Activated naive CD8-positive, alpha-beta T cell treated with anti-CD3 and anti-CD28 coated beads, Interleukin-2, amount 50 U/mL, for 24 hours (primary cell): ENCODE measurements at regions not wholly inside any gene's neighbourhood (a gene's known extent, or its start where the extent isn't known, plus 50 kb on each side); places are given as distances from the start of the nearest gene placed in this dataset.

Experiments
- ATAC-seq: fragments of 150-1000 bp; cut with Tn5 transposase; one replicate; pipeline ENCODE4 v1.10.0; 2021
- DNase-seq: peaks from one replicate; pipeline ENCODE4 v3.0.0; 2021
- H3K27ac Mint-ChIP-seq: one replicate; pipeline ENCODE4 v1.8.0; 2021; ENCODE audit warnings: mild to moderate bottlenecking, mixed read lengths
- H3K27me3 Mint-ChIP-seq: one replicate; pipeline ENCODE4 v1.8.0; 2021; ENCODE audit warnings: mixed read lengths
- H3K36me3 Mint-ChIP-seq: one replicate; pipeline ENCODE4 v1.8.0; 2021; ENCODE audit warnings: low read depth, mixed read lengths
- H3K4me1 Mint-ChIP-seq: one replicate; pipeline ENCODE4 v1.8.0; 2021; ENCODE audit warnings: mixed read lengths
- H3K4me3 Mint-ChIP-seq: one replicate; pipeline ENCODE4 v1.8.0; 2021; ENCODE audit warnings: mild to moderate bottlenecking, moderate library complexity, mixed read lengths
- H3K9me3 Mint-ChIP-seq: one replicate; pipeline ENCODE4 v1.8.0; 2021; ENCODE audit warnings: mixed read lengths

- DNase-seq (no peak), ATAC-seq (no peak)
- Mint-ChIP-seq H3K4me3 (no peak overlapping the region), H3K27me3 (peaks cover 2% of the 10 kb centered on the region), H3K27ac (no peak overlapping the region), H3K9me3 (no peaks in the 10 kb centered on the region), H3K4me1 (no peaks in the 10 kb centered on the region), H3K36me3 (no peaks in the 10 kb centered on the region)
Observed at GRCh38 chr10:43749940-43750552, 101.4 kb upstream of the ZNF32 start.

- ATAC-seq = no peak
- Mint-ChIP-seq H3K36me3 (no peaks in the 10 kb centered on the region), H3K4me1 (no peaks in the 10 kb centered on the region), H3K9me3 (no peaks in the 10 kb centered on the region), H3K27ac (no peak overlapping the region), H3K27me3 (peaks cover 2% of the 10 kb centered on the region), H3K4me3 (no peak overlapping the region)
- no peak for DNase-seq
Observed at GRCh38 chr10:43749145-43749576, 100.5 kb upstream of the ZNF32 start.

GRCh38 chr10:43748560-43748959 is 99.9 kb upstream of the ZNF32 start:
- DNase-seq = no peak
- no peaks in the 10 kb centered on the region for H3K36me3 Mint-ChIP-seq
- H3K4me3 Mint-ChIP-seq = no peak overlapping the region
- no peaks in the 10 kb centered on the region for H3K9me3 Mint-ChIP-seq
- ATAC-seq = no peak
- H3K27ac Mint-ChIP-seq = no peak overlapping the region
- H3K27me3 Mint-ChIP-seq = peaks cover 2% of the 10 kb centered on the region
- no peaks in the 10 kb centered on the region for H3K4me1 Mint-ChIP-seq

- ATAC-seq = no peak
- no peak overlapping the region for H3K4me3 Mint-ChIP-seq
- H3K27me3 Mint-ChIP-seq = peaks cover 2% of the 10 kb centered on the region
- H3K9me3 Mint-ChIP-seq = no peaks in the 10 kb centered on the region
- DNase-seq = no peak
- H3K4me1 Mint-ChIP-seq = no peaks in the 10 kb centered on the region
- no peak overlapping the region for H3K27ac Mint-ChIP-seq
- H3K36me3 Mint-ChIP-seq = no peaks in the 10 kb centered on the region
Observed at GRCh38 chr10:43746906-43747305, 98.2 kb upstream of the ZNF32 start.

- no peaks in the 10 kb centered on the region for H3K36me3 Mint-ChIP-seq
- H3K4me1 Mint-ChIP-seq = peaks cover 6% of the 10 kb centered on the region
- no peak for DNase-seq
- no peak overlapping the region for H3K27ac Mint-ChIP-seq
- H3K4me3 Mint-ChIP-seq = no peak overlapping the region
- no peak for ATAC-seq
- H3K27me3 Mint-ChIP-seq = peaks cover 3% of the 10 kb centered on the region
- no peaks in the 10 kb centered on the region for H3K9me3 Mint-ChIP-seq
Observed at GRCh38 chr10:43739161-43739560, 90.5 kb upstream of the ZNF32 start.

- H3K36me3 Mint-ChIP-seq = no peaks in the 10 kb centered on the region
- peaks cover 7% of the 10 kb centered on the region for H3K4me1 Mint-ChIP-seq
- ATAC-seq (no peak), DNase-seq (no peak)
- no peak overlapping the region for H3K27ac Mint-ChIP-seq
- no peak overlapping the region for H3K4me3 Mint-ChIP-seq
- H3K9me3 Mint-ChIP-seq = no peaks in the 10 kb centered on the region
- H3K27me3 Mint-ChIP-seq = peaks cover 5% of the 10 kb centered on the region
Observed at GRCh38 chr10:43737003-43737402, 88.3 kb upstream of the ZNF32 start.

GRCh38 chr10:43735907-43736306 is 87.2 kb upstream of the ZNF32 start:
- Mint-ChIP-seq H3K36me3 (no peaks in the 10 kb centered on the region), H3K27ac (no peak overlapping the region), H3K27me3 (peaks cover 10% of the 10 kb centered on the region), H3K9me3 (peaks cover 7% of the 10 kb centered on the region), H3K4me3 (no peak overlapping the region), H3K4me1 (peaks cover 7% of the 10 kb centered on the region)
- ATAC-seq (no peak), DNase-seq (no peak)

GRCh38 chr10:43734716-43735115 is 86.0 kb upstream of the ZNF32 start:
- DNase-seq (no peak), ATAC-seq (no peak)
- Mint-ChIP-seq H3K4me1 (peaks cover 7% of the 10 kb centered on the region), H3K4me3 (no peak overlapping the region), H3K27me3 (peaks cover 10% of the 10 kb centered on the region), H3K9me3 (peaks cover 15% of the 10 kb centered on the region), H3K36me3 (no peaks in the 10 kb centered on the region), H3K27ac (no peak overlapping the region)

GRCh38 chr10:43731486-43731885 is 82.8 kb upstream of the ZNF32 start:
- Mint-ChIP-seq H3K36me3 (no peaks in the 10 kb centered on the region), H3K4me3 (no peak overlapping the region), H3K27ac (no peak overlapping the region), H3K27me3 (peaks cover 9% of the 10 kb centered on the region), H3K4me1 (peaks cover 7% of the 10 kb centered on the region), H3K9me3 (peaks cover 35% of the 10 kb centered on the region)
- ATAC-seq (no peak), DNase-seq (no peak)

- no peak overlapping the region for H3K4me3 Mint-ChIP-seq
- H3K27me3 Mint-ChIP-seq = peaks cover 9% of the 10 kb centered on the region
- ATAC-seq = no peak
- H3K9me3 Mint-ChIP-seq = peaks cover 51% of the 10 kb centered on the region
- no peak overlapping the region for H3K27ac Mint-ChIP-seq
- H3K4me1 Mint-ChIP-seq = no peaks in the 10 kb centered on the region
- DNase-seq = no peak
- no peaks in the 10 kb centered on the region for H3K36me3 Mint-ChIP-seq
Observed at GRCh38 chr10:43728425-43728824, 79.7 kb upstream of the ZNF32 start.

- no peak for ATAC-seq
- peaks cover 9% of the 10 kb centered on the region for H3K27me3 Mint-ChIP-seq
- DNase-seq = no peak
- H3K27ac Mint-ChIP-seq = no peak overlapping the region
- peaks cover 51% of the 10 kb centered on the region for H3K9me3 Mint-ChIP-seq
- H3K4me1 Mint-ChIP-seq = no peaks in the 10 kb centered on the region
- no peaks in the 10 kb centered on the region for H3K36me3 Mint-ChIP-seq
- H3K4me3 Mint-ChIP-seq = no peak overlapping the region
Observed at GRCh38 chr10:43727935-43728334, 79.3 kb upstream of the ZNF32 start.

- Mint-ChIP-seq H3K9me3 (no peaks in the 10 kb centered on the region), H3K4me3 (no peak overlapping the region), H3K4me1 (no peaks in the 10 kb centered on the region), H3K27me3 (peaks cover 4% of the 10 kb centered on the region), H3K36me3 (no peaks in the 10 kb centered on the region), H3K27ac (no peak overlapping the region)
- ATAC-seq (no peak), DNase-seq (no peak)
Observed at GRCh38 chr10:43715334-43715733, 66.7 kb upstream of the ZNF32 start.

GRCh38 chr10:43712821-43713584 is 64.3 kb upstream of the ZNF32 start:
- ATAC-seq (no peak), DNase-seq (no peak)
- no peak overlapping the region for H3K4me3 Mint-ChIP-seq
- H3K4me1 Mint-ChIP-seq = no peaks in the 10 kb centered on the region
- H3K27ac Mint-ChIP-seq = no peak overlapping the region
- H3K9me3 Mint-ChIP-seq = no peaks in the 10 kb centered on the region
- H3K36me3 Mint-ChIP-seq = no peaks in the 10 kb centered on the region
- H3K27me3 Mint-ChIP-seq = peaks cover 4% of the 10 kb centered on the region

- H3K36me3 Mint-ChIP-seq = no peaks in the 10 kb centered on the region
- no peak for ATAC-seq
- no peaks in the 10 kb centered on the region for H3K27me3 Mint-ChIP-seq
- DNase-seq = no peak
- no peaks in the 10 kb centered on the region for H3K4me1 Mint-ChIP-seq
- no peak overlapping the region for H3K4me3 Mint-ChIP-seq
- no peaks in the 10 kb centered on the region for H3K9me3 Mint-ChIP-seq
- no peak overlapping the region for H3K27ac Mint-ChIP-seq
Observed at GRCh38 chr10:43710772-43711471, 62.2 kb upstream of the ZNF32 start.

GRCh38 chr10:43708262-43708661 is 59.6 kb upstream of the ZNF32 start:
- Mint-ChIP-seq H3K36me3 (no peaks in the 10 kb centered on the region), H3K27ac (no peak overlapping the region), H3K4me1 (no peaks in the 10 kb centered on the region), H3K27me3 (no peaks in the 10 kb centered on the region), H3K9me3 (no peaks in the 10 kb centered on the region), H3K4me3 (no peak overlapping the region)
- ATAC-seq (no peak), DNase-seq (no peak)
